NCI-H1436 (cell line): ENCODE measurements at regions not wholly inside any gene's neighbourhood (a gene's known extent, or its start where the extent isn't known, plus 50 kb on each side); places are given as distances from the start of the nearest gene placed in this dataset.
A peak's percentile ranks its signal among the peaks of the same experiment; 100 is the strongest.
"Not testable (repeated sequence)": the region's sequence is repeated elsewhere in the genome, so short reads cannot be mapped to it uniquely, and the experiment has no call there.

Experiments used
- DNase-seq: peaks from one replicate; lab custom pipeline; 2025; lab: John Stamatoyannopoulos, UW

GRCh38 chr2:173550143-173550542 is 195.5 kb downstream of the CDCA7 start:
- DNase-seq = no peak

DNA sequence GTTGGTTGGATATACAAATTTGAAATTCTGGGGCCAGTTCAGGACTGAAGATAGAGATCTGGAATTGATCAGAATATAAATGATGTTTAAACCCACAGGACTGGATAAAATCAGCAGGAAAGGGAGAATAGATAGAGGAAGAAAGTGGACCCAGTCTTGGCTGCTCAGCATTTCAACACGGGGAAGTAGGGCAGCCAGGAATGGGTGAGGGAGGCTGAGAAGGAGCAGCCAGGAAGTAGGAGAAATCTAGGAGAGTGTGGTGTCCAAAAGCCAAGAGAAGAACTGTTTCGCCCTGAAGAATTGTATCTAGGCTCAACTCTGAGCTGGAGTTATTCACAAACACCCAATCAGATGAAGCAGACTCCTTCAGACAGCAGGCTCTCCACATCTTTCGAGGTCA is 197.9 kb downstream of the CDCA7 start:
- DNase-seq = no peak

- no peak for DNase-seq
Observed at GRCh38 chr2:173553593-173553992, 198.9 kb downstream of the CDCA7 start.

- peak; percentile 43 for DNase-seq
Observed at GRCh38 chr2:173555833-173556232, 201.2 kb downstream of the CDCA7 start.

DNA sequence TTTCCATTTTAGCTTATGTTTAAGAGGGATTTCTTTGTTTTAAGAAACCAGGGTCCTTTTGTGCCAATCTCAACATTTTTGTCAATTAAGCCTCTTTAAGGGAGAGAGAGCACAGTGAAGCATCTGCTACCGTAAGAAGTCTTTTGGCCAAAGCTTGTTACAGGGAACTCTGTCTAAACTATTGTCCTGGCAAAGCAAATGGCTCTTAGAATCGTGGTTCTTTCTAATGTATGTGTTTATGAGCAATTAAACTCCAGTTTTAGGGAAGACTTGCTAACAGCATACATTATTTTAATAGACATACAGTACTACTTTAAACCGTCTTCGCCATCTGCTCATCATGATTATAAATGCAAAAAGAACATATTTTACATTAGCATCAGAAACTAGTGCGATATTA is 202.1 kb downstream of the CDCA7 start:
- no peak for DNase-seq

GRCh38 chr2:173557497-173557896 is 202.8 kb downstream of the CDCA7 start:
- no peak for DNase-seq

- no peak for DNase-seq
Observed at GRCh38 chr2:173567493-173567892, 212.8 kb downstream of the CDCA7 start.

- no peak for DNase-seq
Observed at GRCh38 chr2:173568054-173568453, 213.4 kb downstream of the CDCA7 start.

DNA sequence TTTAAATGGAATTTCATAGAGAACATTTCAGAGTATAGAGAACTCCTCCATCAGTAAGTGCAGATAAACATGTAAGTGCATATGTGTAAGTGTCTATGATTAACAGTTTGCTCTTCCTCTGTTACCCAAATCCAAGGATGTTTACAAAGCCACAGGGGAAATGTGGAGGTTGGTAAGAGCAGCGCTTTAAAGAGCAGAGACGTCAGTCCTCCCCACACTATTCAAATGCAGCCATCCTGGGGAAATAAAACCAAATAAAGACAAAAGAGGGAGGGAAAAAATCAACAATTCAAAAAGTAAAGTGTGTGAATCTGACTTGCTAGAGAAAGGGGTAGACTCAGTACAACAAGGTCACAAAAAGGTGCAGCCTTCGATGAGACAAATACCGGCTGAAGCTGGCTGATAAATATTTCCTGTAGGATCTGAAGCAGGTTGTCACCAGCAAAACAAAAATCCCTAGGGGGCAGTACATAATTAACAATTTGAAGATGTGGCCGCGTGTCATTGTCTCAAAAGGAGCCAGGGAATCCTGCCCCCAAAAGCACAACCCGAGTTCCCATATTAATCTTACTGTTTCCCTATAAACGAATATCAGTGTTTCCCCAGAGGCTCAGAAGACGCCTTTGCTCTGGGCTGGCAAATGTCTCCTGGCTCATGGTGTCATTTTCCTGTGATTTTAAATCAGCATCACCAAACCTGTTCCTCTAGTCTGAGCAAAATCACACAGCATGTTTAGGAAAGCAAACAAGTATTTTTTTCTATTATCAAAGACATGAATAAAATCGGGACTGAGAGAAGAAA is 216.5 kb downstream of the CDCA7 start:
- peak; percentile 56 for DNase-seq

DNA sequence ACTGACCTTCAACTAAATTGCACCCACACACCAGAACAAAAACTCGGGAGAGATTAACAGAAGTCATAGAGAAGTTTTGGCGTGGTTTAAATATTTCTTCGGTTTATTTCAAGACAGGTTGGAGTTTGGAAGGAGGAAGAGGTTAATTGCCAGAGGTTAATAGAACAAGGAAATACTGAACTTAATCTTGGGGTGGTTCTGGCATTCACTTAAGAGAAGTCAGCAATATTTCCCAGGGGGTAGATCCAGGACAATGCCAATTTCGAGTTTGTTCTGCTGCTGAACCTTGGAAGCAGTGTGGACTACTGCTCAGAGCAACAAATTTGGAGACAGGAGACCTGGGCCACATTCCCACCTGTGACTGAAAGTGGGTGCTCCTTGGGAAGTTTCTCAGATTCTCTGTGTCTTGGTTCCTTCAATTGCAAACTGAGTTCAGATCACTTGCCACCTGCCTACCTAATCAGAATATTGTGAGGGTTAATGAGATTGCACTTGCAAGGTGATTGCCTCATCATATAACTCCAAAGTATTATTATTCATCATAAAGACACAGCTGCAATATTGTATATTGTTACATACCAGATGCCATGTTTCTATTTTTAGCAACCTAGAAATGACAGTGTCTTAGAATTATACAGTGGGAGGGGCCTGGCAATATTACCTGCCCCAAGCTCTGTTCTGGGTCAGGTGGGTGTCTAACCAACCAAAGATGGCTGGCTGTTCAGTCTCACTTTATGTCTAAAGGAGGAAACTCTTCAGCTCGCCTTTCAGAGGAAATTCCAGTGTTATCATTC is 217.4 kb downstream of the CDCA7 start:
- DNase-seq = peak; percentile 17

GRCh38 chr2:173572848-173573247 is 218.2 kb downstream of the CDCA7 start:
- DNase-seq = no peak

- not testable (repeated sequence) for DNase-seq
Observed at GRCh38 chr2:173573782-173574181, 219.1 kb downstream of the CDCA7 start.

DNA sequence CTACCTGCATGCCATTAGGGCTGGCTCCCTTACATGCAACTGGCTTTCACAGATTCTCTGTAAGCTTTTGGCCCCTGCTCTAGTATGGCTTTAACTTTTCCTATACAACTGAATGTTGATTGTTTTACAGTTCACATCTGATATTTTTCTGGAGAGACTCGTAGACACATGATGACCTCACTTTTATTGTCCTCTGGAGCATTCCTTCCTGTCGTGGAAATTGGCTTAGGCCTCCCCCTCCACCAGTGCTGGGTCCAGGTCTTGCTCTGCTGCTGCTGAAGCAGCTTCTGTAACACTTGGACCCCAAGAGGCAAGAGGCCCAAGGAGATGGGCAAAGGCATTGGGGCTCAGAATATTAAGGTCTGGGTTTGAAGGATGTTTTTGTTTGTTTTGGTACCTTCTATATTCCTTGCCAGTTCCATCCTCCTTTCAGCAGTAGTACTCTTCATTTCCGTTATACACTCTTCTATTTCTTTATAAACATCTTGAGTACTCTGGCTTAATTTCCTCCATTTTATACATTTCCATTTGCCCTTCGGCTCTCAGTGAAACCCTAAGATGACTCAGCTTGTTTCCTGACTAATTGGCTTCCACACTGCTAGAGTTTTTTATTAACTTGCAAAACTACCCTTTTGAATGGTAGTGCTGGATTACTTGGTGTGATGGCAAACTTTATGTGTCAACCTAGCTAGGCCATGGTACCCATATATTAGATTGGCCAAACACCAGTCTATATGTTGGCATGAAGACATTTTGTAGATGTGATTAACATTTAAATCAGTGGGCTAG is 219.8 kb downstream of the CDCA7 start:
- DNase-seq = no peak

- DNase-seq = no peak
Observed at GRCh38 chr2:173578404-173579107, 223.9 kb downstream of the CDCA7 start.

DNA sequence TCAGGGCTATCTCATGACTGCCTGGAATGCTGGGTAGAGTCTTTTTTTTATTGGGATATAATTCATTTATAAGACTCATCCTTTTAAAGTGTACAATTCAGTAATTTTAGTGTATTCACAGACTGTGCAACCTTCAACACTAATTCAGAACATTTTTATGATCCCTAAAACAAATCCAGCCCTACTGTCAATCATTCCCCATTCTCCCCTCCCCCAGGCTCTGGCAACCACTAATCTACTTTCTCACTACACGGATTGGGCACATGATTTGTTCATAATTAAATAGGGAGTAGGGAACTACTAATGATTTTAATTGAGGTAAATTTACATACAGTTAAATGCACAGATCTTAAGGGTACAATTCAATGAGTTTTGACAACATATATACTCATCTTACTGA is 225.7 kb downstream of the CDCA7 start:
- no peak for DNase-seq

DNA sequence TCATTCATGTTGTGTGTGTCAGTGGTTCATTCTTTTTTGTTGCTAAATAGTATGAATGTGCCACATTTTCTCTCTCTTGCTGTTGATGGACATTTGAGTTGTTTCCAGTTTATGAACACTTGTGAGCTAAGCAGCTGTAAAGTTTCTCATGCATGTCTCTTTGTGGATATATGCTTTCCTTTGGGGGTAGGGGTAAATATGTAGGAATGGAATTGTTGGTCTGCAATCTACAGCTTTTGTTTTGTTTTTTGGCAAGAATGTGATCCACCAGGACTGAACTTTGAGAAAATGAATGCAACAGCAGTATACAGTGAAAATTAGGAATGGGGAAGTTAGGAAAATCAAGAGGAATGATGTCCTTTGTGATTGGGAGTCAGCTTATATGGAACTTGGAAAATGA is 226.3 kb downstream of the CDCA7 start:
- no peak for DNase-seq

DNA sequence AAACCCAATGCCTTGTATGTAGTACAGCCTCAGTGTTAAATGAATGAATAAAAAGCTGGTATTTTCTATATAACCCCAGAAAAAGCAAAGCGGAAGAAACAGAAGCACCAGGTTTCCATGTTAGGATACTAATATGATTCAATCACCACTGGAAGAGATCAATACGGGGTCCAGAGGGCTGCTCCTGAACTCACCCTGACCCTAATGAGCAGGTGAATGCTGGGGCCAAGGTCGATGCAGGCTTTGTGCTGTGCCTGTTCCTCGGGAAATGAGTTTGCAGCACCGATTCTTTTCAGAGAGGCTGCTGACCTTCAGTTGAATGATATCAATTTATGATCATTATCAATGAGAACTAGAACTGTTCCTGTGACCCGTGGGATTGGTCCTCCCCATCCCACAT is 228.5 kb downstream of the CDCA7 start:
- DNase-seq = no peak

GRCh38 chr2:173584000-173584399 is 229.3 kb downstream of the CDCA7 start:
- no peak for DNase-seq

DNA sequence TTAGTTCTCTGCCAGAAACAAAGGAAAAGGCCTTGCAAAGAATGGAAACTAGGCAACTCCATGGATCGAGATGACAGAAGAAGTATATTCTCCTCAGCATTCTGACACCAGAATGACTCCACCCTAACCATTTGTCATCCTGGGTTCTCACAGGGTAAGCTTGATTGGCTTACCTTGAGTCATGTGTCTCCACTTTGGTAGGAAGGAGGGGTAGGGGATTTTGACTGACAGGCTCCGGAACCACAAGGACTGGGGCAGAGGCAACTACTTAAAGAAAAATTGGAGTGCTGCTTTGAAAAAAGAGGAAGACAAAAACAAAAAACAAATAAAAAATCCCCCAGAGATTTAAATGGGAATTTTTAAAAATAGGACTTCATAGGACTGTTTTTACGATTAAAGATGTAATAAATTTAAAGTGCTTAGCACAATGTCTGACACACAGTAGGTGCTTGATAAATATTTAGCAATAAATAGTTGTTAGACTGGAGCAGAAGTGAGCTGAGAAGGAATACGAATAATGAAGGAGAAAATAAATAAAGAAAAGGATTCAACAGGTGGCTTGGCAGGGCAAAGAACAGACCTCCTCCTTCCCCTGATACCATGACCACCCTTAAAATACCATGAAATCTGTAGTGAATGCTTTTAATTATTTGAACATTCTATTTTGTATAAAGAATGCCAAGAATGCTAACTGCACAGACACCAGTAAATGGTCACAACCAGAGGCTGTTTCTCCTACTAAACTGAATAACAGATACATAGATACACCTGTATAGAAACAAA is 230.2 kb downstream of the CDCA7 start:
- no peak for DNase-seq

DNA sequence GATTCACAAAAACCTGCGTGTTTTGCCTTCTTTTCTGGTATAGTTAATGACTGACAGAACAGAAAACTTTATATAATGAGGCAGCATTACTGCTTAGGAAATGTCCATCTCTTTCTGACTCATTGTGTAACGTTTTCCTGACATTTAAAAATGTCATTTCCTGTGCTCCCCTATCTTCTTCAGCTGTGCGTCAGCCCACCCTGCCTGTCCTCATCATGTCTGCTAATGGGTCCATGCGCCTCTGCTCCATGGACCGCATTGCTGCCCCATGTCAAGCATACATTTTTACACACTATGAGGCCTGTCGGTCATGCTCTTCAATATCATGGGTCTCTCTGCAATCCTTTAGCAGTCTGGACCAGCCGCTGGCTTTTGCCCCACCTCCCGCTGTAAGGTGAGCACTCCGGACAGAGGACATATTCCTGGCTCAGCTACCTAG is 234.3 kb downstream of the CDCA7 start:
- DNase-seq = no peak
